Stomach (tissue), 8 donors: ENCODE measurements at regions not wholly inside any gene's neighbourhood (a gene's known extent, or its start where the extent isn't known, plus 50 kb on each side); places are given as distances from the start of the nearest gene placed in this dataset.

Experiments
- DNase-seq, 2 donors: peaks; one replicate each; pipeline versions ENCODE4 v3.0.0 to v3.0.0-alpha.2; 2013 to 2019
- H3K27ac ChIP-seq, 5 donors: fragments of 200-600 bp in 4 of 5; sonication (generic) in 4 of 5; one replicate each; pipeline ENCODE4 v1.5.1; 2013 to 2019; ENCODE audit warnings: mild to moderate bottlenecking in 1 of 5, moderate library complexity in 1 of 5
- H3K27me3 ChIP-seq, 3 donors: fragments of 200-600 bp; sonication (generic); one replicate each; pipeline ENCODE4 v1.5.1; 2017 to 2019; ENCODE audit warnings: mixed run types in 1 of 3
- H3K36me3 ChIP-seq, 4 donors: fragments of 200-600 bp; sonication (generic); 1 replicate in 3 of 4; 2 replicates in 1 of 4; pipeline ENCODE4 v1.5.1; 2016 to 2019
- H3K4me1 ChIP-seq, 4 donors: fragments of 200-600 bp; sonication (generic); one replicate each; pipeline ENCODE4 v1.5.1; 2016 to 2019
- H3K4me3 ChIP-seq, 4 donors: fragments of 200-600 bp; sonication (generic) in 3 of 4; one replicate each; pipeline ENCODE4 v1.5.1; 2016 to 2019; ENCODE audit warnings: mild to moderate bottlenecking in 1 of 4
- H3K9me3 ChIP-seq, 4 donors: fragments of 200-600 bp; sonication (generic); one replicate each; pipeline ENCODE4 v1.5.1; 2016 to 2019
- EP300 ChIP-seq: sonication (generic); formaldehyde crosslinking; IDR thresholded peaks from one replicate; pipeline ENCODE4 v1.6.1; 2017; ENCODE audit warnings: antibody characterized with exemption
- POLR2A ChIP-seq, 4 donors: fragments of 450-650 bp; IDR thresholded peaks; one replicate each; pipeline ENCODE4 v1.6.1; 2016; ENCODE audit warnings: antibody characterized with exemption in 4 of 4, control low read depth in 2 of 4, mild to moderate bottlenecking in 1 of 4, moderate library complexity in 1 of 4
- POLR2AphosphoS5 ChIP-seq, 3 donors: sonication (generic); formaldehyde crosslinking; IDR thresholded peaks; one replicate each; pipeline ENCODE4 v1.6.1; 2016; ENCODE audit warnings: antibody characterized with exemption in 3 of 3
- WGBS, 5 donors: extraction: QIAGEN DNeasy Blood & Tissue Kit in 3 of 5; methylation state at CpG; one replicate each; pipeline versions ENCODE4 v1.1.5 to v1.1.7; 2013 to 2018; 5-methylcytosine and 5-hydroxymethylcytosine counted together
- intact Hi-C: fragments of 100-400 bp; cut with DNase I; formaldehyde crosslinking; loops from one replicate; pipeline ENCODE4 v1.15.1; 2023; ENCODE audit warnings: low total_unique reads
- TF ChIP-seq, protein P1 (sequence below), 7 experiments: fragments of 450-650 bp in 4 of 7; fragments of 200-600 bp in 3 of 7; sonication (generic) in 3 of 7; IDR thresholded peaks; one replicate each; pipeline ENCODE4 v1.5.1; 2016 to 2019; ENCODE audit warnings: antibody characterized with exemption in 7 of 7, control low read depth in 2 of 7, mild to moderate bottlenecking in 1 of 7
- donor health status: healthy with polysubstance abuse.
- donor health status: Bipolar disorder and iron deficiency.
- donor health status: healthy.

DNA sequence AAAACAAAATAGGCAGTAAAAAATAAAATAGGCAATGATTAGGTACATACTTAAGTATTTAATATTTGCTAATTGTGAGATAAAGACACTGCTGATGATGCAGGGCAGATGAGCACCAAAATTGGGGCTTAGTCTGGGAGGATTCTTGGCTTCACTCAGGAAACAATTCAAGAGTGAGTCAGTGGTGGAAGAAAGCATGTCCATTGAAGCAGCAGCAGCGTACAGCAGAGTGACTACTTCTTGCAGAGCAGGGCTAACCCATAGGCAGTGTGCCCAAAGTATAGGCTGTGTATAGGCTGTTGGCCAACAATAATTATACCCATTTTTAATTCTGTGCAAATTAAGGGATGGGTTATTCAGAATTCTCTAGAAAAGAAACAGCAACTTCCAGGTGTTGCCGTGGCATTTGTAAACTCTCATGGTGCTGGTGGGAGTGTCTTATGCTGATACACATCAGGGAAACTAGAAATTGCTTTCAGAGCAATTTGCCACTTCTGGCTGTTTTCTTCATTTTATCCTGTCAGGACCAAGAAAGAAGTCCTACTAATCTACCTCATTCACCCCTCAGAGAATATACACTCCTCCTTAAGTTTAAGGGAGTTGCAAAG lies 317.3 kb upstream of the NAALADL2 start:
- TF ChIP-seq, protein P1, sequence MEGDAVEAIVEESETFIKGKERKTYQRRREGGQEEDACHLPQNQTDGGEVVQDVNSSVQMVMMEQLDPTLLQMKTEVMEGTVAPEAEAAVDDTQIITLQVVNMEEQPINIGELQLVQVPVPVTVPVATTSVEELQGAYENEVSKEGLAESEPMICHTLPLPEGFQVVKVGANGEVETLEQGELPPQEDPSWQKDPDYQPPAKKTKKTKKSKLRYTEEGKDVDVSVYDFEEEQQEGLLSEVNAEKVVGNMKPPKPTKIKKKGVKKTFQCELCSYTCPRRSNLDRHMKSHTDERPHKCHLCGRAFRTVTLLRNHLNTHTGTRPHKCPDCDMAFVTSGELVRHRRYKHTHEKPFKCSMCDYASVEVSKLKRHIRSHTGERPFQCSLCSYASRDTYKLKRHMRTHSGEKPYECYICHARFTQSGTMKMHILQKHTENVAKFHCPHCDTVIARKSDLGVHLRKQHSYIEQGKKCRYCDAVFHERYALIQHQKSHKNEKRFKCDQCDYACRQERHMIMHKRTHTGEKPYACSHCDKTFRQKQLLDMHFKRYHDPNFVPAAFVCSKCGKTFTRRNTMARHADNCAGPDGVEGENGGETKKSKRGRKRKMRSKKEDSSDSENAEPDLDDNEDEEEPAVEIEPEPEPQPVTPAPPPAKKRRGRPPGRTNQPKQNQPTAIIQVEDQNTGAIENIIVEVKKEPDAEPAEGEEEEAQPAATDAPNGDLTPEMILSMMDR (IDR thresholded peaks at IDR 0.05) = no peak
- TF ChIP-seq POLR2A (IDR thresholded peaks at IDR 0.05) (no peak), EP300 (no peak), POLR2AphosphoS5 (IDR thresholded peaks at IDR 0.05) (no peak)
- Histone ChIP-seq H3K27me3 (no peaks in the 10 kb centered on the region), H3K27ac (no peak overlapping the region), H3K4me3 (no peak overlapping the region), H3K4me1 (no peaks in the 10 kb centered on the region), H3K36me3 (no peaks in the 10 kb centered on the region), H3K9me3 (no peaks in the 10 kb centered on the region)
- intact Hi-C loops = no loop called here
- no peak for DNase-seq
- whole genome bisulfite sequencing, 5 donors = 71 to 87% (median 83%) methylated on average over 2 of the region's 2 CpGs

DNA sequence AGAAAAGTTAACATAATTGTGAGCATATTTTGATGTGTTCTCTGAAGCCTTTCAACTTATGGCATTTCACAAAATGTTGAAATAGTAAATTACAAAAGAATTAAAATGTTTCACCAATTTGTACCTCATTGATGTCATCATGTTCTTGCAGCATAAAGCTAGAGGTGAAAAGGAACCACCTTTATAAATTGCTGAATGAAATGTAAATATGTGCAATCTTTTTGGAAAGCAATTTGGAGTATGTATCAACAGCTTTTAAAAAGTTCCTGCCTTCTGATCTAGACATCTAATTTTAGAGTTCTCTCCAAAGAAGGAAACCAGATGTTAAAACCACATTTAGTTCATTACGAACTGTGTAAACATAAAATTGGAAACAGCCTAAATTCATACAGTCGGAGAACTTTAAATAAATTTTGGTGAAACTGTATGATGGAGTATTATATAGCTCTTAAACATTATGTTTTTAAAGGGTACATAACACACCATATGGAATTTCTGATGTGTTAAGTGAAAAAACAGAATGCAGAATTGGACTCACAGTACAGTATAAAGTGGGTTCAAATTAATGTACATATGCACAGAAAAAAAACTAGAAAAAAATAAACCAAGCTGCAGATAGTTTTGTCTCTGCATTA lies 311.2 kb upstream of the NAALADL2 start:
- H3K4me3 ChIP-seq = no peak overlapping the region
- H3K9me3 ChIP-seq = no peaks in the 10 kb centered on the region
- peak in 1 of 2 donors; percentile 16 for DNase-seq
- no peaks in the 10 kb centered on the region for H3K36me3 ChIP-seq
- no peak overlapping the region for H3K27ac ChIP-seq
- H3K27me3 ChIP-seq = no peaks in the 10 kb centered on the region
- H3K4me1 ChIP-seq = peaks cover 0 to 9% (median 3%) of the 10 kb centered on the region in 4 donors
- intact Hi-C loops = no loop called here
- WGBS, 5 donors = 15 to 44% (median 22%) methylated on average over 2 of the region's 2 CpGs
- no peak for TF ChIP-seq POLR2AphosphoS5 (IDR thresholded peaks at IDR 0.05)
- TF ChIP-seq, protein P1 (IDR thresholded peaks at IDR 0.05) = no peak
- TF ChIP-seq POLR2A (IDR thresholded peaks at IDR 0.05) = no peak
- no peak for TF ChIP-seq EP300

DNA sequence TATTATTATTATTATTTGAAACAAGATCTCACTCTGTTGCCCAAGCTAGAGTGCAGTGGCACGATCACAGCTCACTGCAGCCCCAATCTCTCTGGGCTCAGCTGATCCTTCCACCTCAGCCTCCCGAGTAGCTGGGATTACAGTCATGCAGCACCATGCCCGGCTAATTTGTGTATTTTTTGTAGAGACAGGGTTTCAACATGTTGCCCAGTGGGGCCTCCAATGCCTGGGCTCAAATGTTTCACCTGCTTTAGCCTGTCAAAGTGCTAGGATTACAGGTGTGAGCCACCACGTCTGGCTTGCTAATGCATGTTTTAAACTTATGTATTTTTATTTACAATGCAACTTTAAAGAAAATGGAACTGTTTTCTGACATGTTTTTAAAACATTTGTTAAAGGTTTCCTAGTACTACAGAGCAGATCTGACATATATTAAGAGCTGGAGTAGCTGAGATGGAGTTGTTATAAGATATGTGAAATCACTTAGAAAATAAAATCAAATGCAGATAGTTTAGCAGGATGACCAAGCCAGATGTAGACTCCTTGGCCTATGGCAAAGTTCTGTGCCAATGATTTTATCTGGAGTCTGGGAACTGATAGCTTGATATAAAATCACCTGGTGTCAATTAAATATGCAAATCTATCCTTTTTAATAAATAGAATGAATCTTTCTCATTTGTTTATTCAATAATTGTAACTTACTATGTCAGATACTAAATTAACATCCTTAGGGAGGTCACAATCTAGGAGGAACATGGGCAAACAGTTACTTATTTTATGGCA lies 310.1 kb upstream of the NAALADL2 start:
- intact Hi-C loops = no loop called here
- Histone ChIP-seq H3K36me3 (no peaks in the 10 kb centered on the region), H3K27ac (no peak overlapping the region), H3K27me3 (no peaks in the 10 kb centered on the region), H3K4me1 (peaks cover 0 to 9% (median 3%) of the 10 kb centered on the region in 4 donors), H3K9me3 (no peaks in the 10 kb centered on the region), H3K4me3 (no peak overlapping the region)
- no peak for DNase-seq
- 78 to 80% (median 79%) methylated on average over 4 of the region's 4 CpGs for WGBS, 5 donors
- TF ChIP-seq POLR2AphosphoS5 (IDR thresholded peaks at IDR 0.05) (no peak), POLR2A (IDR thresholded peaks at IDR 0.05) (no peak), EP300 (no peak)
- TF ChIP-seq, protein P1 (IDR thresholded peaks at IDR 0.05) = no peak

DNA sequence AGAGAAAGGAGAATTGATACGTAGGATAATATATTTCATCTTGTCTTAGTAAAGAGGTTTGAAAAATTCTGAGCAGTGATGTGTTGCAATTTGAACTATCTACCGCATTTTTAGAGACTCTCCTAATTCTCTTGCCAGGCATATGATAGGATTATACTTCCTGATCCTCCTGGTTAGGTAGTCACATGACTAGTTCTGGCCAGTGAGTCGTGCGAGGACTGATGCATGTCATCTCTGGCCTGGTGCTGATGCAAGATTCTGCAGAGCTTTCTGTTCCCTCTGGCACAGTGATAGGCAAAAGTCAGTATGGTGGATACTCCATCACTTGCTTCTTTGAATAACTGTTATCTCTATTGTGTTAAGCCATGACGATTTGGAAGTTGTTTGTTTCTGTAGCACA lies 277.6 kb upstream of the NAALADL2 start:
- no peaks in the 10 kb centered on the region for H3K4me1 ChIP-seq
- H3K36me3 ChIP-seq = peaks cover 0 to 3% (median 0%) of the 10 kb centered on the region in 4 donors
- H3K27me3 ChIP-seq = no peaks in the 10 kb centered on the region
- 88 to 95% (median 93%) methylated on average over 5 of the region's 5 CpGs for WGBS, 5 donors
- DNase-seq = no peak
- no peak overlapping the region for H3K27ac ChIP-seq
- H3K9me3 ChIP-seq = no peaks in the 10 kb centered on the region
- no peak for TF ChIP-seq POLR2A (IDR thresholded peaks at IDR 0.05)
- intact Hi-C loops = no loop called here
- H3K4me3 ChIP-seq = no peak overlapping the region
